ENCODE measurements at regions not wholly inside any gene's neighbourhood (a gene's known extent, or its start where the extent isn't known, plus 50 kb on each side); places are given as distances from the start of the nearest gene placed in this dataset.

GRCh38 chr10:26359670-26360069 lies 78.5 kb upstream of the APBB1IP start:
- TF ChIP-seq CTCF (IDR thresholded peaks at IDR 0.05), result no peak
- TF ChIP-seq EZH2 (IDR thresholded peaks at IDR 0.05; ENCODE audit: borderline replicate concordance, insufficient read depth, low read depth, low read length, poor library complexity, severe bottlenecking), result no peak
